Fibroblast of the aortic adventitia (primary cell): ENCODE measurements at regions not wholly inside any gene's neighbourhood (a gene's known extent, or its start where the extent isn't known, plus 50 kb on each side); places are given as distances from the start of the nearest gene placed in this dataset.

Experiments
- DNase-seq: peaks from one replicate; pipeline ENCODE4 v3.0.0-alpha.2; 2010; ENCODE audit warnings: low read depth
- H3K4me3 ChIP-seq: 2 replicates; pipeline ENCODE4 v1.5.1; 2011; ENCODE audit warnings: low read depth, mild to moderate bottlenecking, control low read depth, low read length, moderate library complexity
- TF ChIP-seq, protein P1 (sequence below): IDR thresholded peaks from 2 replicates; pipeline ENCODE4 v1.5.1; 2011; ENCODE audit warnings: mild to moderate bottlenecking, low read length, control low read depth, inconsistent platforms; ENCODE audit not compliant: insufficient read depth

DNA sequence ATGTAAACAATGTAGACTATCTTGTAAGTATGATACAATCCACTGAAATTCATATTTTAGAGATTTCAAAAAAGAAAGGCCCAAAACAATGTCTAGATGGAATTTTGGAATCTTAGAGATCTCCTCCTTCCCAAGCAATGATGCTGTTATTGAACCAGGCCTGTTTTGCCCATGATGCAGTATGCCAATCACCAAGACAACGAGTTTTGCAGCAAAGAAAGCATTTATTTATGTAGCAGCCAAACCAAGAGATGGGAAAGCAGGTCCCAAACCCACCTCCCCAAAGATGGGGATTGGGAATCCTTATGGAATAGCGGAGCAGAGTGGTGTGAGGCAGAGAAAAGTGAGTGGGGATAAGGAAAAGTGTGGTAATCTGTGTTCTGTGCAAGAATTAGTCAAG, 197.8 kb upstream of the NT5E start:
- no peak overlapping the region for H3K4me3 ChIP-seq
- TF ChIP-seq, protein P1, sequence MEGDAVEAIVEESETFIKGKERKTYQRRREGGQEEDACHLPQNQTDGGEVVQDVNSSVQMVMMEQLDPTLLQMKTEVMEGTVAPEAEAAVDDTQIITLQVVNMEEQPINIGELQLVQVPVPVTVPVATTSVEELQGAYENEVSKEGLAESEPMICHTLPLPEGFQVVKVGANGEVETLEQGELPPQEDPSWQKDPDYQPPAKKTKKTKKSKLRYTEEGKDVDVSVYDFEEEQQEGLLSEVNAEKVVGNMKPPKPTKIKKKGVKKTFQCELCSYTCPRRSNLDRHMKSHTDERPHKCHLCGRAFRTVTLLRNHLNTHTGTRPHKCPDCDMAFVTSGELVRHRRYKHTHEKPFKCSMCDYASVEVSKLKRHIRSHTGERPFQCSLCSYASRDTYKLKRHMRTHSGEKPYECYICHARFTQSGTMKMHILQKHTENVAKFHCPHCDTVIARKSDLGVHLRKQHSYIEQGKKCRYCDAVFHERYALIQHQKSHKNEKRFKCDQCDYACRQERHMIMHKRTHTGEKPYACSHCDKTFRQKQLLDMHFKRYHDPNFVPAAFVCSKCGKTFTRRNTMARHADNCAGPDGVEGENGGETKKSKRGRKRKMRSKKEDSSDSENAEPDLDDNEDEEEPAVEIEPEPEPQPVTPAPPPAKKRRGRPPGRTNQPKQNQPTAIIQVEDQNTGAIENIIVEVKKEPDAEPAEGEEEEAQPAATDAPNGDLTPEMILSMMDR = no peak
- DNase-seq = no peak

DNA sequence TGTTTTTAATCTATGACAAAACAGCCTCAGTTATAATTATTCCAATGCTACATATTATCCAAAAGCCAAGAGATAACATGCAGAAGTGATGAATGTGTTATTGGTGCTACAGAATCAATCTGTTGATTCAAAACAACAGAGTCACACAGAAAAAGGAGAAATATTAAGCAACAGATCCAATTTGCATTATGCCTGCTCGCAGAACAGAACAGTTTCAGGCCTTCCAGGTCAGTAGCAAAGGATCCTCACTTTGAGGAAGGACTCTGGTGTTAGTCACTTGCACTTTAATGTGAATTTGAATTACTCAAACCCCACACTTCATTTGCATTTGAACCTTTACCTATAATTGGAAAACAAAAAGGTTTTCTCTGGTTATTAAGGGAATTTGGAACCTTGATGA, 198.6 kb upstream of the NT5E start:
- H3K4me3 ChIP-seq = no peak overlapping the region
- no peak for DNase-seq
- TF ChIP-seq, protein P1 = no peak

DNA sequence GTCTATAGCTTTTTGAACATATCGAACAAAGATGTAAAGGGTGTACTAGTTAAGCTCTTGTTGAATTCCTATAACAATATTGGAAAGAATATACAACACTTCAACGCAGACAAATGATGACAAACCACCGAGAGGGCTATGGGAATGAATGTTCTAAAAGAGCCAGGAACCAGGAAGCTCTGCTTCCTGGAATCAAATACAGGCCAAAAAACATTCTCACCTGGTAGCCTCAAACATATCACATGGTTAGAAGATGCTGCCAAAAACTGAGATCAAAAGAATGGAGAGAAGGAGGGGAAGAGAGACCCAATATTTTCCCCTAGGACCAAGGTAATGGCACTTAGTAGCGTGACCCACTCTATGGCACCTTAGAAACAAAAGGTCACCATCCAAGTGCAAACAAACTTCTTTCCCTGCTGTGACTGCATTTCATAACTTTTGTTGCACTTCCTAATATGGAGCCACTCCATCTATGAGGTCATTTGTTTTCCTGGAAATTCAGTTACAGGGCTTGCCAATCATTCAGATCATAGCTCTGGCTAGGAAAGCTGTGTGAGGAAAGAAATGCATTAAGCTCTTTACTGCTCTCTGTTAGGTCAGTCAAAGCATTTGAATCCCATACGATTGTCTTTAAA, 199.2 kb upstream of the NT5E start:
- DNase-seq = peak; percentile 3
- TF ChIP-seq, protein P1 = no peak
- H3K4me3 ChIP-seq = no peak overlapping the region

DNA sequence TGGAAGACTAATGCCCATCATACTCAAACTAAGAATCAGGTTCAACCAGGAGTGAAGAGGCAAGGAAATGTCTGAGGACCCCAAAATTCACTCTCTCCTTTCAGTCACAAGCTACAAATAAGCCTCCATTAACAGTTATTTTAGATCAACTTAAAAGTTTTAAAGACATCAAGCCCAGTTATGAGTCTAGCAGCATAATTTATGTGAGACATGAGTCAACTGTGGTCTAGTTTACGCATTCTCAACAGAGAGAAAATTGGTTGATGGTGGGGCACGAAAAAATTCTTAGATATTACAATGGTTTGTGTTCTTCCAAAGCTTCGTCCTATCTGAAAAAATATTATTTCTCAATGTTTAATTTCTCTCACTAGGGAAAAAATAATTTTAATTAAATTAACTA, 204.9 kb upstream of the NT5E start:
- no peak for DNase-seq
- no peak overlapping the region for H3K4me3 ChIP-seq
- TF ChIP-seq, protein P1 = no peak

DNA sequence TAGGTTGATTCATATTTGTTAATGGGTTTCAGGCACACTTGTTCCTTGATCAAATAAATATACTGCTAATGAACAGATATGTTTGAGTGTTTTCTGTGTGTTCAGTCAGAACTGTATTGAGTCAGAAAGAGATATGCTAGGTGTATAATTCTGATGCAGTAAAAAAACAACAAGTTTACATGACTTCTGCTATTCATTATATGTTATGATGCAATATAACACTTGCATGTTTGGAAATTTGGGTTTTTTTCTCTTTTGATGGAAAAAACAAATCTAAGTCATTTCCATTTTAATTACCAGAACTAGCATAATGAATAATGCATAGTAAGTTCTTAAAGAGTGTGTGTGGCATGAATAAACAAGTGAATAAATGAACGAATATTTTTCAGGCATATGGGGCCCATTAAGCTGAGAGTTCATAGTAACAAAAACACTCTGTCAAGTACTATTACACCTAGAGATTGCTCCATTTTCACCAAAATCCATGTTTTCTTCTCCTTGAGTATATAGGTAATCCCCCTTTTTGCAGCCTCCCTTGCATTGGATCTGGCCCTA, 208.3 kb upstream of the NT5E start:
- DNase-seq = no peak
- no peak overlapping the region for H3K4me3 ChIP-seq
- TF ChIP-seq, protein P1 = no peak

DNA sequence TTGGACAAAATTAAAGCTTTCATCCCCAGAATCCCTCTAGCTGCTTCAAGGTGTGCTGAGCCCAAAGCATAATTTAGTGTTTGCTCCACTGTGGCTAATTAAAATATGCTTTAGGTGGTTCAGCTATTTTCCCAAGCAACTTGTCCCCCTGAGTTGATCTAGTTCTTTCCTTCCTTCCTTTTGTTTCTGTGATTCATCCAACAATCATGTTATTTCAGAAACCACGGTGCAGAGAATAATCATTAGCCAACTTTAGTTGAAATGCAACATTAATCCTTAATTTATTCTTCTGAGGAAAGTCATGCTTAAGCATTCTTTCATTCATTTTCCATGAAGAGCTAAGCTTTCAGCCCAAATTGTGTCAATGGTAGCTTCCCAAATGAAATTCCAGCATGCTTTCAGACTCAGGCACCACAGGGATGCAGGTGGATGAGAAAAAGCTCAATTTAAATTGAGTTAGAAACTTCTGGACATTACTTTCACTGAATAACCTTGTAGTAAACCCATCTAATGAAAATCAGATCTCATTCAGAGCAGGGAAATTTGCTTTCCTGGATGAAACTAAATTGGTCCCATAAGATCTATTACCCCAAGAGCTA, 209.0 kb upstream of the NT5E start:
- H3K4me3 ChIP-seq = no peak overlapping the region
- no peak for DNase-seq
- TF ChIP-seq, protein P1 = no peak
